GOT3 (cell line): ENCODE measurements at regions not wholly inside any gene's neighbourhood (a gene's known extent, or its start where the extent isn't known, plus 50 kb on each side); places are given as distances from the start of the nearest gene placed in this dataset.

ENCODE experiments used
- DNase-seq: peaks from one replicate; lab custom pipeline; 2025; ENCODE audit warnings: mixed read lengths; lab: John Stamatoyannopoulos, UW

DNA sequence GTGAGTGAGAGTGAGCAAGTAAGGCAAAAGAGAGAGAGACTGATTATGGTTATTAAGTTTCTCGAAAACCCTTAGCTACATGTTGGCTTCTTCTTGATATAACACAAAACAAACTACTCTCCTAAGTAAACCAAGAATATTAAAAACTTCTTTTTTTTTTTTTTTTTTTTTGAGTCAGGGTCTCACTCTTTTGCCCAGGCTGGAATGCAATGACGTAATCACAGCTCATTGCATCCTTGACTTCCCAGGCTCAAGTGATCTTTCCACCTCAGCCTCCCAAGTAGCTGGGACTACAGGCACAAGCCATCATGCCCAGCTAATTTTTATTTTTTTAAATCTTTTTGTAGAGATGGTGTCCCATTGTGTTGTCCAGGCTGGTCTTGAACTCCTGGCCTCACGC lies 102.2 kb upstream of the IL6 start:
- no peak for DNase-seq

- DNase-seq, result no peak
Measured at GRCh38 chr7:22622116-22622785, 104.7 kb upstream of the IL6 start.

- no peak for DNase-seq
Measured at GRCh38 chr7:22618528-22618927, 108.5 kb upstream of the IL6 start.

DNA sequence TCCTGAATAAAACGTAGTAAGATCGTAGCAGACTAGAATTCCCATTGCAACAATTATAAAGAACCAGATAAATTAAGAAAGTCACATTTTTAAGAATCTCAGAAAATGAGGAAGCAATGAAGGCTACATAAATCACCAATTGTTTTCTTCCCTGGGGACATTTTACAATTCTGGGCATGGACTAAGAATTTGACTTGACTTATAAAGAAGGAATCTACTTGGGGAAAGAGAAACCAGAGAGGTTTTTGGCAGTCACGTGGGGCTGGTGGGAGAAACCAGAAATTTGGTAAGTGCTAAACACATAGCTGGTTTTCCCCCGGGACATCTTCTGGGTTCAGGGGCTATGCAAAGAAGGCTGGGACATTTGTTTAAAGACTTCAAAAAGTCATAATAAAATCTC lies 109.8 kb upstream of the IL6 start:
- DNase-seq, result no peak

DNA sequence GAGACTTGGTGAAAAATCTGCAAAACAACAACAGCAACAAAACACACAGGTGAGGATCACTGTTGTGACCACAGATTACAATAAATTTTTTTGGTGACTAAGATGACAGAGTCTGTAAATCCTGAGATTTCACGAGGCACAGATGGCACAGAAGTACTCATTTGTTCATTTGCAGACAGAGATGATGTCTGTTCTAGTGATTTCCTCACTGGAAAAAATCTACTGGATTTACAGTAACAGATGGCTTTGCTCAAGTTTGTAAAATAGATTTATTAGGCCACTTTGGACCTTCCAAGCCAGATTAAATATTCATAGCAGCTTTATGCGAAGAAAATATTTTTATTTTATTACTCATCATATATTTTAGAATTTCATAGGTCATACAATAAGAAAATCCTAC lies 113.5 kb upstream of the IL6 start:
- no peak for DNase-seq

DNA sequence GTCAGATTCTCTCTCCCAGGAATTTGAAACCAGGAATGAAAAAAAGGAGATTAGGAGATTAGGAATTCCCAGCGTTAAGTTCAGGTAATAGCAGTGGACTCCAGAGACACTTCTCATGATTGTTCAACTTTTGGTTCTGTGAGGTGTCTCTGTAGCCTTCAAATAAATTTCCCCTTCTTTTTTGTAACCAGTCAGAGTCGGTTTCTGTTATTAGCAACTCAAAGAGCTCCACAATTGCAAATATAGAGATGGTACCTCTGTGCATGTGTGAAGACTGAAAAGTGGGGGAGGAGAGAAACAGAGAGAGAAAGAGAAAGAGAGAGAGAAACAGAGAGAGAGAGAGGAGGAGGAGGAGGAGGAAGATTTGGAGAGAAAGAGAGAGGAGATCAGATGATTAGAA lies 112.8 kb upstream of the STEAP1B start:
- no peak for DNase-seq

DNA sequence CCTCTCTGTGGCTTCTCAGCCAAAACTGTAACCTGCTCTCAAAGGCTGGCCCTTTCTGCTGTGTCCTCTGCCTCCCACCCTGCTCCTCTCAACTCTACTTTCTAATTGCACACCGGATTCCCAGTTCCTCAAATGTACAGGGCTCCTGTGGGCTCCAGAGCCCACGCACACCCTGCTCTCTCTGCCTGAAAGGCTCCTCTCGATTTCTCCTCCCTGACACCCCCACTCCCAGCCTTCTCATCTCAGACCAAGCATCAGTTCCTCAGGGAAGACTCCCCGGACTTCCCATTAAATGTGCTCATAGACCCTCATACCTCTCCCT lies 111.7 kb upstream of the STEAP1B start:
- no peak for DNase-seq

- no peak for DNase-seq
Measured at GRCh38 chr7:22610951-22611757, 111.2 kb upstream of the STEAP1B start.

- DNase-seq, result no peak
Measured at GRCh38 chr7:22610263-22610662, 110.3 kb upstream of the STEAP1B start.

DNA sequence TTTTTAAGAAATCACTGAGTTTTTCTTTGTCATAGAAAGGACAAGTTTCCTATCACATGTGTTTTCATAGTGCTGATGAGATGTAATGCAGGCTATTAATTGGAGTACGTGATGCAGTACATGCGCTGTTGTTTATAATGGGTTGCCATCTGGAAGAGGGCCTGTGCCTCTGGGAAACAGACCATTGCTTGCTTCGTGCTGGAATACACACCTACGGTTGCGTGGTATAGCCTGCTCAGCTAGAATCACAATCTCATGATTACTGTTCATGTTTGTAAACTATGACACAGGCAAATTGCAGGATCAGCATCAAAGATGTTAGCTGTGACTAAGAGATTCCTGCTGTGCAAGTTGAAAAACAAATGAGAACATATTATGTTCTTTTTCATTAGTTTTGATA lies 107.2 kb upstream of the STEAP1B start:
- no peak for DNase-seq

DNA sequence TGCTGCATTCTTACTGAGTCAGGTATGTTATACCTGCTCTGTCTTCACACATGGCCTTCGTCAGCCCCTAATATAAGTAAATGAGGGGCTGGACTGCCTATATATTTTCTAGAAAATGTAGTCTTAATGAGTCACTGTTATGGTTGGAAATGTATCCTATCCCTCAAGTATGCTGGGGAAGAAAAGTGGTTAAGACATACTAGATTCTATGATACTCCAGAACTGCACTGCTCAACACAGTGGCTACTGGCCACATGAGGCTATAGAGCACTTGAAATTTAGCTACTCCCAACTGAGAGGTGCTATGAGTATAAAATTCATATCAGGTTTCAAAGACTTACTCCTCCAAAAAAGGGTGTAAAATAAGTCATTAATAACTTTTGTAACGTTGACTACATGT lies 104.3 kb upstream of the STEAP1B start:
- no peak for DNase-seq

- no peak for DNase-seq
Measured at GRCh38 chr7:22601812-22602565, 102.0 kb upstream of the STEAP1B start.

DNA sequence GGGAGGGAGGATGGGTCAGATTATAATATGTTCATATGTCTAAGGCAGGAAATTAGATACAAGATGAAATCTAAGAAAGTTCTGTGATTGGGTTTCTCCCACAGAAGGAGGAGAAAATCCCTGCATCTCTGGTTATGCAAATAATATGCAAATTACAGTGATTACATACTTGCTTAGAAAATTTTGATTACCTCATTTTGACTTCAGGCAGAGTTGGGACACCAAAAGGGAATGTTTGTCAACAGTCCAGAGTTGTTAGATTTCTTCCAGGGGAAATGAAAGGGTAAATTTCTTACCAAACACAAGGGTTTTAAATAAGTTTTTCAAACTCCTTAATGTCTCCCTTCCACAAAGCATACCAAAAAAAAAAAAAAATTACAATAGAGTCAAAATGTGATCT lies 101.4 kb upstream of the STEAP1B start:
- DNase-seq, result no peak

GRCh38 chr7:22601003-22601402 lies 101.0 kb upstream of the STEAP1B start:
- no peak for DNase-seq

DNA sequence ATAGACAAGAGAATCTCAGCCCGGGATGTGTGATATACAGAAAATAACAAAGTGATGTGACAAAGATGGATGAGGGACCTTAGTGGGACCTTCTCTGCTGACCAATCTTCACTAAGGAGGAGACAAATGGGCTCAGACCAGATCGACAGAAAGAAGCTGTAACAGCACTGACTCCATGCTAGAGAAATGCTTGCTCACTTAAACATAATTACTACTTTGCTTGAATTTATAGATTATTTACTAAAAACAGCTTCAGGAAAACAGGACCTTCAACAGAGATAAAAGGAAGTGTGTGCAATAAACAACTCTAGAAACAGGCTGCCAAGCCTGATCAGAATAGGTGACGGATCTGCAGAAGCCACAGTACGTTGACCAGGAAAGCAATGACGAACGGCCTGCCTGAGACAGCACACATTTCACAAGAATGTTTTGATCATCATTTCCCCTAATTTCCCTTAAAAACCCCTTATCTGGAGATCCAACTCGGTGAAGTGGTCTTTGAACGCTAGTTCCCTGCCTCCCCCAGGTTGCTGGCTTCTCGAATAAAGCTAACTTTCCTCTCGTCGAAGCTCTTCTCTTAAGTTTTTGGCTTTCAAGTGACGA lies 98.4 kb upstream of the STEAP1B start:
- no peak for DNase-seq

DNA sequence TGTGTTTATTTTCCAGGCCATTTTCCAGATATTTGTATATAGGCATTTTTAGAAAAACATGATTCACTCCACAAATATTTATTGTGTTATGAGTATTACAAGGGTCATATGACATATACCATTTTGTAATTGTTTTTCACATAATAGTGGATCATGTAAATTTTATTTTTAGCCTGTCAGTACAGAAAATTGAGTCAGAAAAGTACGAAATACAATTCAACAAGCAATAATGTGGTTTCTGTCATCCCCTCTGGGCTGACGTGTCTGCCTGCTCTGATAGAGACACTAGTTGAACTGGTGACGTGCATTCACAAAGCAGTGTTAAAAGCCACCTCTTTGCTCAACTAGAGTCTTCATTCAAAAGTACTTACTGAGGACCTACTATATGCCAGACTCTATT lies 97.9 kb upstream of the STEAP1B start:
- DNase-seq, result no peak

DNA sequence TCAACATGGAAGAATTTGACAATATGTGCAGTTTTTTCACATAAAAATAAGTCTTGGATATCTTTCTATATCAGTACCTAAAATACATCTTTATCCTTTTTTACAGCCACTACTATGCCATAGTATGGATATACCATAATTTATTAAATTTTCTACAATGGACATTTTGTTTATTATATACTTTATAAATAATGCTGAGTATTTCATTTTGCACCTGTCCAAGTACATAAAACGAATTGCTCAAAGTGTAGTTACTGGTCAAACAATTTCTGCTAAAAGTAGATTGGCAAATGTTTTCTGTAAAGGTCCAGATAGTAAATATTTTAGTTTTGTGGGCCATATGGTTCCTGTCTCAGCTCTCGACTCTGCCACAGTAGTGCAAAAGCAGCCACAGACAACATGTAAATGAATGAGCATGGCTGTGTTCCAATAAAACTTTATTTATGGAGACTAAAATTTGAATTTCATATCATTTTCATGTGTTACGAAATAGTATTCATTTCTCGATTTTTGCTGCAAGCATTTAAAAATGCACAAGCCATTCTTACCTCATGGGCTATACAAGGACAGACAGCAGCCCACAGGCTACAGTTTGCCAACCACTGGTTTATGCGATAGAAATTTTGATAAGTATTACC lies 96.9 kb upstream of the STEAP1B start:
- DNase-seq, result no peak

- DNase-seq, result no peak
Measured at GRCh38 chr7:22594020-22594419, 94.0 kb upstream of the STEAP1B start.

GRCh38 chr7:22591271-22591670 lies 91.3 kb upstream of the STEAP1B start:
- no peak for DNase-seq

GRCh38 chr7:22589641-22590201 lies 89.7 kb upstream of the STEAP1B start:
- DNase-seq, result no peak

DNA sequence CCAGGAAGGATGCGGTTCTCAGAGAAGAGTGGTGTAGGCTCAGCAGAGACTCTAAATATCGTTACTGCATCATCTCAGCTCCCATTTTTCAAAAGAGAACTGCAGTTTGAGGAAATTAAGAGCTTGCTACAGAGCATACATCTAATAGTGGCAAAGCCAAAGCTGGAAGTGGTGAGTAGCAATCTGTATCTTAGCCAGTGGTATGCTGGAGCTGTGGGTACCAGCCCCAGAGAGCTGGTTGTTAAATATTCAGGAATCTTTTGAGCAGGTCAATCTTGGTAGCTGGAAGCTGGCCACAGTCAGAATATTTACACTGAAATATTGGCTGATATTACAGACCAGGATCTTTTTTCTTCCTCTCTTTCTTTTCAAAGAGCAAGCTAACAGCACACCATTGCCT lies 88.4 kb upstream of the STEAP1B start:
- DNase-seq, result no peak

- no peak for DNase-seq
Measured at GRCh38 chr7:22587322-22587721, 87.3 kb upstream of the STEAP1B start.
